ENCODE measurements at regions not wholly inside any gene's neighbourhood (a gene's known extent, or its start where the extent isn't known, plus 50 kb on each side); places are given as distances from the start of the nearest gene placed in this dataset.

- TF ChIP-seq GTF2B (IDR thresholded peaks at IDR 0.05; ENCODE audit: extremely low read depth, insufficient read length) (no peak), ZNF212 (CRISPR knock-in tag; IDR thresholded peaks at IDR 0.05) (no peak), HNRNPL (IDR thresholded peaks at IDR 0.05; ENCODE audit: low read depth, low read length) (no peak), POLR2A (conservative IDR thresholded peaks at IDR 0.05) (no peak), ZFP36 (IDR thresholded peaks at IDR 0.05; ENCODE audit: low read depth, low read length, partially characterized antibody) (no peak)
Observed at GRCh38 chr10:22837771-22838170, 90.1 kb upstream of the ARMC3 start.
